OCI-M2 (cell line): ENCODE measurements at regions not wholly inside any gene's neighbourhood (a gene's known extent, or its start where the extent isn't known, plus 50 kb on each side); places are given as distances from the start of the nearest gene placed in this dataset.

Source experiments
- DNase-seq: peaks from one replicate; lab custom pipeline; 2025; ENCODE audit not compliant: unreplicated experiment; lab: John Stamatoyannopoulos, UW

- no peak for DNase-seq
These were observed 491.8 kb downstream of the ANXA1 start for GRCh38 chr9:73643379-73644013.

GRCh38 chr9:73647560-73647959 lies 495.9 kb downstream of the ANXA1 start:
- DNase-seq, result no peak

GRCh38 chr9:73649552-73649951 lies 497.9 kb downstream of the ANXA1 start:
- DNase-seq, result no peak

- no peak for DNase-seq
These were observed 503.7 kb downstream of the ANXA1 start for GRCh38 chr9:73655363-73655762.

- DNase-seq, result no peak
These were observed 504.2 kb downstream of the ANXA1 start for GRCh38 chr9:73655831-73656230.

GRCh38 chr9:73665253-73665652 lies 513.6 kb downstream of the ANXA1 start:
- no peak for DNase-seq

- no peak for DNase-seq
These were observed 516.1 kb downstream of the ANXA1 start for GRCh38 chr9:73667749-73668148.

GRCh38 chr9:73680831-73681230 lies 529.2 kb downstream of the ANXA1 start:
- no peak for DNase-seq

GRCh38 chr9:73682789-73683188 lies 531.1 kb downstream of the ANXA1 start:
- DNase-seq, result no peak

GRCh38 chr9:73683862-73684591 lies 532.4 kb downstream of the ANXA1 start:
- no peak for DNase-seq

GRCh38 chr9:73684601-73685000 lies 532.9 kb downstream of the ANXA1 start:
- DNase-seq, result no peak

- DNase-seq, result no peak
These were observed 534.1 kb downstream of the ANXA1 start for GRCh38 chr9:73685786-73686185.

GRCh38 chr9:73689051-73689870 lies 537.6 kb downstream of the ANXA1 start:
- no peak for DNase-seq

GRCh38 chr9:73701415-73702057 lies 549.9 kb downstream of the ANXA1 start:
- no peak for DNase-seq

- DNase-seq, result no peak
These were observed 562.6 kb downstream of the ANXA1 start for GRCh38 chr9:73714294-73714693.

- no peak for DNase-seq
These were observed 563.9 kb downstream of the ANXA1 start for GRCh38 chr9:73715591-73715990.

- no peak for DNase-seq
These were observed 568.0 kb downstream of the ANXA1 start for GRCh38 chr9:73719660-73720059.

GRCh38 chr9:73720601-73721000 lies 568.9 kb downstream of the ANXA1 start:
- no peak for DNase-seq

GRCh38 chr9:73736270-73736669 lies 584.6 kb downstream of the ANXA1 start:
- no peak for DNase-seq

- no peak for DNase-seq
These were observed 587.3 kb downstream of the ANXA1 start for GRCh38 chr9:73738741-73739530.

GRCh38 chr9:73741316-73741715 lies 589.7 kb downstream of the ANXA1 start:
- DNase-seq, result no peak
